ENCODE measurements at regions not wholly inside any gene's neighbourhood (a gene's known extent, or its start where the extent isn't known, plus 50 kb on each side); places are given as distances from the start of the nearest gene placed in this dataset.
A peak's percentile ranks its signal among the peaks of the same experiment; 100 is the strongest.

GRCh38 chr6:14187406-14187805 lies 69.8 kb downstream of the CD83 start:
- no peak for DNase-seq (ENCODE audit: low spot score)
- intact Hi-C loops (cut with DNase I) = no loop called here

- intact Hi-C loops (cut with DNase I) = no loop called here
- no peak for DNase-seq (ENCODE audit: low spot score)
Observed at GRCh38 chr6:14189074-14189473, 71.5 kb downstream of the CD83 start.

GRCh38 chr6:14190191-14190928 lies 72.8 kb downstream of the CD83 start:
- intact Hi-C loops (cut with DNase I) = no loop called here
- no peak for DNase-seq (ENCODE audit: low spot score)

GRCh38 chr6:14190929-14191224 lies 73.3 kb downstream of the CD83 start:
- no peak for DNase-seq (ENCODE audit: low spot score)
- intact Hi-C loops (cut with DNase I) = no loop called here

GRCh38 chr6:14191761-14192160 lies 74.2 kb downstream of the CD83 start:
- intact Hi-C loops (cut with DNase I) = no loop called here
- no peak for DNase-seq (ENCODE audit: low spot score)

- DNase-seq (ENCODE audit: low spot score) = no peak
- intact Hi-C loops (cut with DNase I) = no loop called here
Observed at GRCh38 chr6:14192216-14192788, 74.7 kb downstream of the CD83 start.

- intact Hi-C loops (cut with DNase I) = no loop called here
- no peak for DNase-seq (ENCODE audit: low spot score)
Observed at GRCh38 chr6:14193524-14193923, 76.0 kb downstream of the CD83 start.

GRCh38 chr6:14194483-14194882 lies 76.9 kb downstream of the CD83 start:
- DNase-seq (ENCODE audit: low spot score) = no peak
- intact Hi-C loops (cut with DNase I) = no loop called here

- DNase-seq (ENCODE audit: low spot score) = no peak
- intact Hi-C loops (cut with DNase I) = no loop called here
Observed at GRCh38 chr6:14194976-14195375, 77.4 kb downstream of the CD83 start.

GRCh38 chr6:14196026-14196425 lies 78.5 kb downstream of the CD83 start:
- intact Hi-C loops (cut with DNase I) = no loop called here
- DNase-seq (ENCODE audit: low spot score) = no peak

GRCh38 chr6:14197118-14197517 lies 79.5 kb downstream of the CD83 start:
- no peak for DNase-seq (ENCODE audit: low spot score)
- intact Hi-C loops (cut with DNase I) = no loop called here

- intact Hi-C loops (cut with DNase I) = no loop called here
- no peak for DNase-seq (ENCODE audit: low spot score)
Observed at GRCh38 chr6:14200047-14200446, 82.5 kb downstream of the CD83 start.

- intact Hi-C loops (cut with DNase I) = no loop called here
- no peak for DNase-seq (ENCODE audit: low spot score)
Observed at GRCh38 chr6:14202947-14203346, 85.4 kb downstream of the CD83 start.

- intact Hi-C loops (cut with DNase I) = no loop called here
- no peak for DNase-seq (ENCODE audit: low spot score)
Observed at GRCh38 chr6:14206391-14206790, 88.8 kb downstream of the CD83 start.

GRCh38 chr6:14207448-14207847 lies 89.9 kb downstream of the CD83 start:
- no peak for DNase-seq (ENCODE audit: low spot score)
- intact Hi-C loops (cut with DNase I) = no loop called here

- intact Hi-C loops (cut with DNase I) = no loop called here
Observed at GRCh38 chr6:14209000-14209399, 91.4 kb downstream of the CD83 start.

GRCh38 chr6:14210077-14210476 lies 92.5 kb downstream of the CD83 start:
- intact Hi-C loops (cut with DNase I) = loop anchor here (5.0 kb wide), 6 partner anchors 427 to 1282 kb away; partner anchors contain the start of gene JARID2
- no peak for DNase-seq (ENCODE audit: low spot score)

More at GRCh38 chr6:14209000-14209399, 91.4 kb downstream of the CD83 start:
- no peak for DNase-seq (ENCODE audit: low spot score)

- DNase-seq (ENCODE audit: low spot score) = peak; percentile 95
- intact Hi-C loops (cut with DNase I) = loop anchor here (5.0 kb wide), 6 partner anchors 426 to 1281 kb away; partner anchors contain the start of gene JARID2
Observed at GRCh38 chr6:14210663-14211561, 93.3 kb downstream of the CD83 start.

GRCh38 chr6:14211562-14211942 lies 94.0 kb downstream of the CD83 start:
- DNase-seq (ENCODE audit: low spot score) = peak; percentile 82
- intact Hi-C loops (cut with DNase I) = loop anchor here (5.0 kb wide), 6 partner anchors 426 to 1281 kb away; partner anchors contain the start of gene JARID2

- no peak for DNase-seq (ENCODE audit: low spot score)
- intact Hi-C loops (cut with DNase I) = loop anchor here (5.0 kb wide), 6 partner anchors 425 to 1280 kb away; partner anchors contain the start of gene JARID2
Observed at GRCh38 chr6:14212020-14212419, 94.4 kb downstream of the CD83 start.

Measured in cardiac septum (tissue), 1 donor.